Smooth muscle cell (in vitro differentiated cells): ENCODE measurements at regions not wholly inside any gene's neighbourhood (a gene's known extent, or its start where the extent isn't known, plus 50 kb on each side); places are given as distances from the start of the nearest gene placed in this dataset.

Experiments
- DNase-seq: peaks from one replicate; lab custom pipeline; 2025; ENCODE audit not compliant: unreplicated experiment; lab: John Stamatoyannopoulos, UW
- H2AFZ ChIP-seq: fragments of 200-600 bp; sonication (generic); 2 replicates; pipeline ENCODE4 v1.6.0; 2016; ENCODE audit warnings: antibody characterized with exemption, low read depth, mild to moderate bottlenecking
- H3F3A ChIP-seq: fragments of 200-600 bp; sonication (generic); 2 replicates; pipeline ENCODE4 v1.6.0; 2017; ENCODE audit warnings: antibody characterized with exemption, low read depth
- H3K27ac ChIP-seq: fragments of 200-600 bp; sonication (generic); 2 replicates; pipeline ENCODE4 v1.5.1; 2016; ENCODE audit warnings: low read depth, mild to moderate bottlenecking
- H3K27me3 ChIP-seq: fragments of 200-600 bp; sonication (generic); 2 replicates; pipeline ENCODE4 v1.6.1; 2016; ENCODE audit warnings: low read depth, mild to moderate bottlenecking
- H3K36me3 ChIP-seq: fragments of 200-600 bp; sonication (generic); 2 replicates; pipeline ENCODE4 v1.5.1; 2016; ENCODE audit warnings: low read depth
- H3K4me1 ChIP-seq: fragments of 200-600 bp; sonication (generic); 2 replicates; pipeline ENCODE4 v1.5.1; 2016; ENCODE audit warnings: low read depth
- H3K4me2 ChIP-seq: fragments of 200-600 bp; sonication (generic); 2 replicates; pipeline ENCODE4 v1.6.0; 2016; ENCODE audit warnings: mild to moderate bottlenecking
- H3K4me3 ChIP-seq: fragments of 200-600 bp; sonication (generic); 2 replicates; pipeline ENCODE4 v1.5.1; 2016; ENCODE audit warnings: mild to moderate bottlenecking
- H3K79me2 ChIP-seq: fragments of 200-600 bp; sonication (generic); 2 replicates; pipeline ENCODE4 v1.6.0; 2016; ENCODE audit warnings: low read depth, mild to moderate bottlenecking
- H3K9ac ChIP-seq: fragments of 200-600 bp; sonication (generic); 2 replicates; pipeline ENCODE4 v1.6.0; 2016; ENCODE audit warnings: low read depth
- H3K9me3 ChIP-seq: fragments of 200-600 bp; sonication (generic); replicated peaks from 2 replicates; pipeline ENCODE4 v1.5.1; 2016; ENCODE audit warnings: low read depth
- H4K20me1 ChIP-seq: fragments of 200-600 bp; sonication (generic); 2 replicates; pipeline ENCODE4 v1.6.0; 2016; ENCODE audit warnings: low read depth
- WGBS: methylation state at CpG from one replicate; pipeline ENCODE4 v1.1.7; 2016; ENCODE audit warnings: low lambda C conversion rate; 5-methylcytosine and 5-hydroxymethylcytosine counted together
- TF ChIP-seq, protein P1 (sequence below): fragments of 200-600 bp; sonication (generic); IDR thresholded peaks from 2 replicates; pipeline ENCODE4 v1.5.1; 2017; ENCODE audit warnings: borderline replicate concordance, mild to moderate bottlenecking, antibody characterized with exemption; ENCODE audit not compliant: insufficient read depth, poor library complexity, severe bottlenecking

DNA sequence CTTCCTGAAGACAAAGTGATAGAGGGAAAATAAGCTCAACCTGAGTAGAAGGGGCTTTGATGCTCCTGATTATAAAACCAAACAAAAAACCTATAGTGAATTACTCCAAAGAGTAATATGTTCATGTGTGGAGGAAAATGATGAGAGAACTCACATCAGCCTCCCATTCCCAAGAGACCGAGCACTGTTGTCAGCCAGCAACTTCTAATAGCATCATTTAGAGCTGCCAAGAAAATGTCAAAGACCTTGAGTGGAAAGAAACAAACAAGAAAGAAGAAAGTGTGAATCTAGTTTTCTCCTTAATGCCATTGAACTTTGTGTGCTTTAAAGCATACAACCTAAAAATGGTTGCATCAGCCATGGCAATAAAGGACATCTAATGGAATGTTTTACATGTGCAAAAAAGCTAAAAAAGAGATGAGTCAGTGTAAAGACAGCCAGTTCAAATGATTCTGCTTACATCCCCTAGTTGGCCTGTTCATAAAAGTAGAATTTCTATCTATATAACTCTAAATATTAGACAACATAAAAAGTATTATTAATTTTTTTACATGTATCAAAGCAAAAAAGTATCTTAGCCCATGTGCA lies 1066.2 kb downstream of the TDRD15 start:
- H3K9me3 ChIP-seq: no peaks in the 10 kb centered on the region
- 100% methylated on average over 1 of the region's 1 CpG for WGBS
- no peak for DNase-seq
- H3K27me3 ChIP-seq: no peaks in the 10 kb centered on the region
- no peaks in the 10 kb centered on the region for H3K36me3 ChIP-seq
- H3K27ac ChIP-seq: no peak overlapping the region
- H2AFZ ChIP-seq: peak overlapping the region; percentile 38
- TF ChIP-seq, protein P1, sequence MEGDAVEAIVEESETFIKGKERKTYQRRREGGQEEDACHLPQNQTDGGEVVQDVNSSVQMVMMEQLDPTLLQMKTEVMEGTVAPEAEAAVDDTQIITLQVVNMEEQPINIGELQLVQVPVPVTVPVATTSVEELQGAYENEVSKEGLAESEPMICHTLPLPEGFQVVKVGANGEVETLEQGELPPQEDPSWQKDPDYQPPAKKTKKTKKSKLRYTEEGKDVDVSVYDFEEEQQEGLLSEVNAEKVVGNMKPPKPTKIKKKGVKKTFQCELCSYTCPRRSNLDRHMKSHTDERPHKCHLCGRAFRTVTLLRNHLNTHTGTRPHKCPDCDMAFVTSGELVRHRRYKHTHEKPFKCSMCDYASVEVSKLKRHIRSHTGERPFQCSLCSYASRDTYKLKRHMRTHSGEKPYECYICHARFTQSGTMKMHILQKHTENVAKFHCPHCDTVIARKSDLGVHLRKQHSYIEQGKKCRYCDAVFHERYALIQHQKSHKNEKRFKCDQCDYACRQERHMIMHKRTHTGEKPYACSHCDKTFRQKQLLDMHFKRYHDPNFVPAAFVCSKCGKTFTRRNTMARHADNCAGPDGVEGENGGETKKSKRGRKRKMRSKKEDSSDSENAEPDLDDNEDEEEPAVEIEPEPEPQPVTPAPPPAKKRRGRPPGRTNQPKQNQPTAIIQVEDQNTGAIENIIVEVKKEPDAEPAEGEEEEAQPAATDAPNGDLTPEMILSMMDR: no peak
- no peak overlapping the region for H3K4me2 ChIP-seq
- no peak overlapping the region for H3K9ac ChIP-seq
- H3F3A ChIP-seq: no peaks in the 10 kb centered on the region
- no peak overlapping the region for H3K4me3 ChIP-seq
- H3K4me1 ChIP-seq: no peaks in the 10 kb centered on the region
- no peaks in the 10 kb centered on the region for H3K79me2 ChIP-seq
- H4K20me1 ChIP-seq: no peaks in the 10 kb centered on the region

DNA sequence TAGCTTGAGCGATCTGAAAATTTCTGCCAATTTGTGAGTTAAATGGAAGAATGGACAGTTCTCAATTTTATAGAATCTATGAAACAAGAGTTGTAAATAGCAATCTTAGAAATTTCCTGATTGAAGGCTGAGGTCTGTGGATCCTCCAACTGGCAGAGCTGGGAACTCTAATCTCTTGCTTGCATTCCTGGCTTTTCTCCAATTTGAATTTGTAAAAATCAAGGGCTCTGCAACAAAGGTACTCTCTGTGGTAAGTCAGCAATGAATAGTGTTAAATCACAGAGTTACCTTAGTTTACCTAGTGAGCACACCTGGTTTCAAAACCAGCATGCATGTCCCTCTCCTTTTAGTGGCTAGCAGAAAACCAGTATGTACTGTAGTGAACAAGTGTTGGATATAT lies 1070.5 kb downstream of the TDRD15 start:
- no peaks in the 10 kb centered on the region for H3K79me2 ChIP-seq
- H3F3A ChIP-seq: no peaks in the 10 kb centered on the region
- H3K4me1 ChIP-seq: no peaks in the 10 kb centered on the region
- H3K36me3 ChIP-seq: no peaks in the 10 kb centered on the region
- no peak overlapping the region for H3K27ac ChIP-seq
- TF ChIP-seq, protein P1: no peak
- H3K4me2 ChIP-seq: no peak overlapping the region
- no peak for DNase-seq
- H3K4me3 ChIP-seq: no peak overlapping the region
- no peaks in the 10 kb centered on the region for H3K27me3 ChIP-seq
- 89% methylated on average over 1 of the region's 1 CpG for WGBS
- H3K9ac ChIP-seq: no peak overlapping the region
- no peaks in the 10 kb centered on the region for H3K9me3 ChIP-seq
- no peaks in the 10 kb centered on the region for H4K20me1 ChIP-seq
- H2AFZ ChIP-seq: no peak overlapping the region

DNA sequence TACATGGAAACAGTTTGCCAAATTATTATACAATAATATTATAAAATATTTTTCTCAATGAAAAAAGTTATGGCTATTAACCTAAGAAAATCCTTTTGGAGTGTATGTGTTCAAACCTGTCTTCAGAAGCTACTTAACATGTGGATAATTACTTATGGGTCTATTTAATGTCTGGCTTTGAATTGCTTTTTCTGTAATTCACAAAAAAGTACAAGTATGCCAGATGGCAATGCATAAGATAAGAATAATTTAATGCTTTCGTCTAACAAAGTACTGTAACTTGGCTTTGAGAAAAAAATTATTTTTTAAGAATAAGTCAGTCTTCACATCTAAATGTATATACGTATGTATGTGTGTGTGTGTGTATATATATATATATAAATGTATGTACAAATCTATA lies 1073.0 kb downstream of the TDRD15 start:
- Histone ChIP-seq H3F3A (no peaks in the 10 kb centered on the region), H2AFZ (no peak overlapping the region), H3K4me2 (no peak overlapping the region), H3K9ac (no peak overlapping the region), H3K9me3 (no peaks in the 10 kb centered on the region), H3K27ac (no peak overlapping the region), H3K4me3 (no peak overlapping the region), H3K79me2 (no peaks in the 10 kb centered on the region), H4K20me1 (no peaks in the 10 kb centered on the region), H3K4me1 (no peaks in the 10 kb centered on the region), H3K27me3 (no peaks in the 10 kb centered on the region), H3K36me3 (no peaks in the 10 kb centered on the region)
- no peak for DNase-seq
- TF ChIP-seq, protein P1: no peak
- WGBS: 96% methylated on average over 2 of the region's 2 CpGs
